Vagina (tissue), 2 donors: ENCODE measurements at regions not wholly inside any gene's neighbourhood (a gene's known extent, or its start where the extent isn't known, plus 50 kb on each side); places are given as distances from the start of the nearest gene placed in this dataset.

Experiments used
- CTCF ChIP-seq, 3 experiments: fragments of 450-650 bp in 2 of 3; fragments of 200-600 bp in 1 of 3; sonication (generic) in 1 of 3; IDR thresholded peaks; one replicate each; pipeline ENCODE4 v1.5.1; 2017 to 2019; ENCODE audit warnings: antibody characterized with exemption in 3 of 3, mild to moderate bottlenecking in 2 of 3, moderate library complexity in 2 of 3
- POLR2AphosphoS5 ChIP-seq, 2 donors: sonication (generic); formaldehyde crosslinking; IDR thresholded peaks; one replicate each; pipeline ENCODE4 v1.9.0; 2017; ENCODE audit warnings: antibody characterized with exemption in 2 of 2, mild to moderate bottlenecking in 2 of 2, low read depth in 1 of 2; ENCODE audit not compliant: insufficient read depth in 1 of 2

GRCh38 chr9:19663570-19663969 lies 125.3 kb downstream of the SLC24A2 start:
- no peak for TF ChIP-seq CTCF (IDR thresholded peaks at IDR 0.05)
- TF ChIP-seq POLR2AphosphoS5 (IDR thresholded peaks at IDR 0.05; ENCODE audit: insufficient read depth in 1 of 2, low read depth in 1 of 2): no peak
